ENCODE measurements at regions not wholly inside any gene's neighbourhood (a gene's known extent, or its start where the extent isn't known, plus 50 kb on each side); places are given as distances from the start of the nearest gene placed in this dataset.
"Not testable (repeated sequence)": the region's sequence is repeated elsewhere in the genome, so short reads cannot be mapped to it uniquely, and the experiment has no call there.

DNA sequence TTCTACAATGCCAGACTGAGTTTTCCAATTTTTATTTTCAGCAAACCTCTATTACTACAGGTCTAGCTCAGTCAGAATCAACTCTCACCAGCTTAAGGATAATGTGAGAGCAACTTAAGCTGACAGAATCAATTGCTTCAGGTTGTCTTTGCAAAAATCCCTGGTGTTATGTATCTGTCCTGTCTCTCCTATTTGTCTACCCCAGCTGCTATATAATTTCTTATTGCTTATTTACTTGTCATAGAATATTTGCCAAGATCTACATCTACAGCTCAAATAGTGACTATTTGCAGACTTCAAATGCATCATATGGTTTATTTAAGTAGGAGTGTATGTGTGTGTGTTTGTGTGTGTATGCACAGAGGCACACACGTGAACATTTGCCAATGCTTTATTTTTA lies 54.1 kb downstream of the FOXG1 start:
- no peak for DNase-seq

DNA sequence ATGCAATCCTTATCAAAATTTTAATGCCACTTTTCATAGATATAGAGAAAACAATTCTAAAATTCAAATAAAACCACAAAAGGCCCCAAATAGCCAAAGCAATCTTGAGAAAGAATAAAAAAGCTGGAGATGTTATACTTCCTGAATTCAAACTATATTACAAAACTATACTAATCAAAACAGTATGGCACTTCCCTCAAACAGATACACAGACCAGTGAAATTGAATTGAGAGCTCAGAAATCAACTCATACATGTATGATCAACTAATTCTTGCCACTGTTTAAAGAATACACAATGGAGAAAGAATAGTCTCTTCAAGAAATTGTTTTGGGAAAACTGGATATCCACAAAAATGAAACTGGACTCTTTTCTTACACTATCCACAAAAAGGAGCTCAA lies 55.4 kb downstream of the FOXG1 start:
- DNase-seq, result no peak

DNA sequence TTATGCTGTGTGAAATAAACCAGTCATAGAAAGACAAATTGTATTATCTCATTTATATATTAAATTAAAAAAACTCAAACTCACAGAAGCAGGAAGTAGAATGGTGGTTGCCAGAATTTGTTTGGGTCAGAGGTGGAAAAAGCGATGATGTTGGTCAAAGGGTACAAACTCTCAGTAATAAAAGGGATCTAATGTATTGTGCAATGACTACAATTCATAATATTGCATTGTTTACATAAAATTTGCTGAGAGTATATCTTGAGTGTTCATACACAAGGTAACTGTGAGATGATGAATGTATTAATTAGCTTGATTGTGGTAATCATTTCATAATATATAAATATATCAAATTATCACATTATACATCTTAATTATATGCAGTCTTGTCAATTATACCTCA lies 56.7 kb downstream of the FOXG1 start:
- no peak for DNase-seq

DNA sequence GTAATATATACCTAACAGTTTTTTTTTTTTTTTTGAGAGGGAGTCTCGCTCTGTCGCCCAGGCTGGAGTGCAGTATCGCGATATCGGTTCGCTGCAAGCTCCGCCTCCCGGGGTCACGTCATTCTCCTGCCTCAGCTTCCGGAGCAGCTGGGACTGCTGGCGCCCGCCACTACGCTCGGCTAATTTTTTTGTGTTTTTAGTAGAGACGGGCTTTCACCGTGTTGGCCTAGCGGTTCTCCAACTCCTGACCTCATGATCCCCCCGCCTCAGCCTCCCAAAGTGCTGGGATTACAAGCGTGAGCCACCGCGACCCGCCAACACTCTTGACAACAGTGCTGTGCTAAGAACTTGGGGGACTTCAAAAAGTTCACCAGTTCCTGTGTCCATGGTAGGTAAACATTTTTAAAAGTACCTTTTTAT lies 63.5 kb downstream of the FOXG1 start:
- DNase-seq, result no peak

- DNase-seq, result no peak
Observed at GRCh38 chr14:28831126-28831525, 64.5 kb downstream of the FOXG1 start.

GRCh38 chr14:28842569-28842968 lies 76.0 kb downstream of the FOXG1 start:
- DNase-seq, result not testable (repeated sequence)

DNA sequence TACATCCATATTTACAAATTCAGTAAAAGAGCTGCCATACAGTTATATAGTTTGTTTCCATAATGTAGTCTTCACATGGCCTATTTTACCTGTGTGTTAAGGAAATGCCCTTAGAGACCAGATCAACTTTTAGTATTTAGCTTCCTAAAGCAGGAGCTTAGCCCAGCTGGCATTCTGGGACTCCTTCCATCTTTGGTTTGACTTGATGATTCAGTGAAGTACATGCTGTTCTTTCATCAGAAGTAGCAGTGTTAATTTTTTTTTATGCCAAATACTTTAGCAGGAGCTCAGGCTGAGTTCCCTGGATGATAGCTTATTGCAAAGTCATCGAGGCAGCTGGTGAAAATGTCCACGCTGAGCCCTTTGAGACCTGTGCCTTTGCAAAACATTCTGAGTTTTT lies 101.0 kb downstream of the FOXG1 start:
- no peak for DNase-seq

GRCh38 chr14:28870033-28870564 lies 103.5 kb downstream of the FOXG1 start:
- no peak for DNase-seq

- DNase-seq, result no peak
Observed at GRCh38 chr14:28875934-28876571, 109.5 kb downstream of the FOXG1 start.

DNA sequence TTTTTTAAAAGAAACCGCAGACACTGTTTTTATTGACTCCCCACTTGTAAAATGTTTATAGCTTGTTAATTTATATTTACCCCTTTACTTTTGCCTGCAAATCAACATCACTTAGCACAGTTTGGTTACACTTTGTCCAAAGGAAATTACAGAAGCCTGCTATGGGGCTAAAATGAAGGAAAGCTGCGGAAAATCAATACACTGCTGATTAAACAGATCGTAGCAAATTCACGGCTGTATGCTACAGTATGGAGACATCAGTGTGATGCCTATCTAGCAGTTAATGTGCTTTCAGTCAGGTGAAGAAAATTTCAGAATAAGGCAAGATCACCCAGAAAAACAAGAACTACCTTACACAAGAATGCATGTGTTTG lies 110.0 kb downstream of the FOXG1 start:
- no peak for DNase-seq

DNA sequence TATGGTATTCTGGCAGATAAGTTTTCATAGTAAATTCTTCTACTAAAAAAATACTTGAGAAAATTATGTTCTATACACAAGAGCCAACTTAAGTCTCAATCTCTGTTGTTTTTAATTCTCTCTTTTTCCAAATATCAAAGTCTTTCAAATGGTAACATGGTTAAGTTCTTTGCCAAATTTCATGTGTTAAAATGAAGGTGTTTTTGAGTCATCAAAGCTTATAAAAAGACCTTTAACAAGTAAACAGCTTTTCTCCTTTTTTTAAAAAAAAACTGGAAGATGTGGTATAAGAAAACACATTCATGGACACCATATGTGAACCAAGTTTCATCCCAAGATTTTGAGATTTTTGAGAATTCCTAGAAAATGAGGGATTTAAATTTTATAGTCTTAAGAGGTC lies 111.3 kb downstream of the FOXG1 start:
- no peak for DNase-seq

DNA sequence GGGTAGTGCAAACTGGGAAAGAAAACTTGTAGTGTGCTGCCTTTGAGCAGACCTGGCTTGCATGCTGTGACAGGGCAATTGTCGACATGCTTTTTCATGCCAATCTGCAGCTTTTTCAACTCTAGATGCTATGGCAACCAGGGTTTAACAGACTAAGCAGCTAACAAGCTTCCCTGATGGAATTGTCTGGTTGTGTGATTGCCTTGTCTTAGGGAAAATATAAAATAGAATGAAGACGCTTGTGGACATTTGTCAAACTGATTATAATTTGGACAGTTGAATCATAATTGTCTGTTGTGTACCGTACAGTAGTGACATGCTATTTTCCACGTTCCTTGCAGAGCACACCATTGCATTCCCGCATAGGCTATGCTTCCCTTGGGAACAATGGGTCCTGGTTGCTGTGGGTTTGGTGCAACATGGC lies 113.0 kb downstream of the FOXG1 start:
- no peak for DNase-seq

DNA sequence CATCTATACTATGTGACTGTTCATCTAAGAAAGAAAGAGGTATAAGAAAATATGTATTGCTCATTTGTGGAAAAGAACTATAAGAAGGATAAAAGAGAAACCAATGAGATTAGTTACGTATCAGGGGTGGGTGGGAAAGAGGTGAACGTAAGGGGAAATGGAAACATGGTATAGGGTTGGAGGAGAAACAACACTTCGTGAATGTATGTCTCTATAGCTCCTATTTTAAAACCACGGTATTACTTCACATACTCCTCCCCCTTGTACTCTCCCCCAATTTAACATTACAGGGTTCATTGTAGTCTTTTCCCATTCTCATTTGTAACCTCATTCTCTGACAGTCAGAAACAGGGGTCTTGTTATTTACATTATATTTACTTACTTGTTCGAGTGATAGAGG lies 120.4 kb downstream of the FOXG1 start:
- DNase-seq, result no peak

GRCh38 chr14:28895389-28895788 lies 128.8 kb downstream of the FOXG1 start:
- DNase-seq, result no peak

GRCh38 chr14:28896337-28896736 lies 129.8 kb downstream of the FOXG1 start:
- DNase-seq, result no peak

DNA sequence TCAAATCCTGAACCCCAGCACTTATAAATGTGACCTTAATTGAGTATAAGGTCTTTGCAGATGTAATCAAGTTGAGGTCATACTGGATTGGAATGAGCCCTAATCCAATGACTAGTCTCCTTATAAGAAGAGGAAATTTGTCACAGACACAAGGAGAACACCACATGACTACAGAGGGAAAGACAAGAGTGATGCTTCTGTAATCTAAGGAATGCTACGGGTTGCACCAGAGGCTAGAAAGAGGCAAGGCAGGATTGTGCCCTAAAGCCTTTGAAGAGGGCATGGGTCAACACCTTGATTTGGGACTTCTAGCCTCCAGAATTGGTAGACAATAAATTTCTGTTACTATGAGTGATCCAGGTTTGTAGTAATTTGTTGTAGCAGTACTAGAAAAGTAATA lies 135.0 kb downstream of the FOXG1 start:
- DNase-seq, result no peak

GRCh38 chr14:28902930-28903329 lies 136.3 kb downstream of the FOXG1 start:
- no peak for DNase-seq

DNA sequence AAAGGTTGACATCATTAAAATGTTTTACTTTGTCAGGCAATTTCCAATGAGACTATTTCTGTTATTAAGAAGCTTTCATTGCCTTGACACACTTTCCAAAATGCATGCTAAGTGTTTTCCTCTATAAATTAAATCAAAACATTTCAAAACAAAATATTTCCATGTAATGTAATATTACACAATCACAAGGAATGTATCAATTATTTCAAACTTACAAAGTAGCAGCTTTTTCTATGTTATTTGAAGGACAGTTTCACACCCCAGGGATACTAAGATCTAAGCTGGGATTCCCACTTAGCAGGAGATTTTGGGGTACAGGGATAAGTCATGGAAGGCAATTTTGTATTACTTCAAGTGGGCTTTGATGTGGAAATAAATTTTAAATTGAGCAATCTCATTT lies 144.9 kb downstream of the FOXG1 start:
- no peak for DNase-seq

- DNase-seq, result no peak
Observed at GRCh38 chr14:28913056-28913455, 146.5 kb downstream of the FOXG1 start.

GRCh38 chr14:28926122-28926521 lies 159.5 kb downstream of the FOXG1 start:
- no peak for DNase-seq

DNA sequence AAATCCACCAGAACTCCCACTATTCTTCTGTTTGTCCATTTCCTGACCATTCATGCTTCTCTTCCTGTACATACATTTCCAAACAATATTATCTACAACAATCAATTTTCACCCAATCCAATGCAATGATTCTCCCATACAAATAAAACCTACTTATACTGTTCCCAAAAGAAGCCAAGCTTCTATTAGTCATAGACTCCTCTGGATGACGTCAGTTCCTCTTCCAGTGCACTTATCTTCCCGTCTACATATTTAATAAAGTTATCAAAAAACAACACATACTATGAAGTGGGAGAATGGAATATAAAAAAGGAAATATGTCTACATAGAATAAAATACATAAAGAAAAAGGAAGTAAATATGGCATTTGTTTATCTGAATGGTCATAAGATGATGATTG lies 165.4 kb downstream of the FOXG1 start:
- DNase-seq, result no peak

DNA sequence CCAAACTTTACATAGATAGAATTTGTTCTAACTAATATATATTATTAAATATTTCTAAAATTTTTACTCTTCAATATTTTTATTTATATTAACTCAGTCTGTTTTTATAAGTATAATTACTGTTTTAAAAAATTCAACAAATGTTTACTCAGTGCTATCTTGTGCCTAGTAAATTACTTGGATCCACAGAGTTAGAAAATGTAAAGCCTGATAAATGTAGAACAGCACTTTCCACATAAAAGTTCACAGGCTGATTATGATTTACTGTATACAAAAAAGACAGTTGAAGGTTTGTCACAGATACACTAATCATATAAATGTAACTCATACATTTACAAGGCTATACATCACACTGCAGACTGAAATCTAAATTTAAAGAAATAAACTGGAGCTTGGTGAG lies 170.0 kb downstream of the FOXG1 start:
- DNase-seq, result no peak

DNA sequence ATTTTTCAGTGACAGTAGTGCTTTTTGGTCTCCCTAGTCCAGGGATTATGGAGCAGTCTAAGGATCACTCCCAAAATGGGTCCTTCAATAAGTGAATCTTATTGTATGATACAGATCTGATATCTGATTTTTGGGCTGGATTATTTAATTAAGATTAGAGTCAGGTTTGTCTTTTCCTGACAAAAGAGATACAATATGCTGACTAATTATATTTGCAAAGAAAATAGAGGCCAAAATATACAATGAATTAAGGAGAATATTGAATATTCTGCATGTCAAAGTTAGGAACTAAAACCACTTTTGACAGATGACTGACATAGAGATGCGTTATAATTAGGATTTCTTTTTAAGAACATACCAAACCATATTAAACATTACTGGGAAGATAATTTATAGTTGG lies 175.2 kb downstream of the FOXG1 start:
- DNase-seq, result no peak

DNA sequence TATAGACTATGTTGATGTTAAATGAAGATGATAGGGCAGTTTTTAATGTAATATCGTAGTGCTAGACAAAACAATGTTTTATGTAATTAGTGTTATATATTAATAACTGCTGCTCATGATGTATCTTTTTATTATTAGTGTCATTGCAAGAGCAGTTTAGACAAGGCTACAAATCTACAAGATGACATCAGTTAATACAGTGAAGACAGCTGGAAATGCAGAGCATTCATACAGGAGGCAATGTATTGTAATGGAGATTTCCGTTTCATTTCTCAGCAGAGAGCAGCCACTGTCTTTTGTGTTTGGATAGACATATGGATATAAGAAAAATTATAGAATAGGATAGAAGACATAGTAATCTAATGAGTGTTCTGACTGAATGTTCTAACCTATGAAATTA lies 178.0 kb downstream of the FOXG1 start:
- DNase-seq, result no peak

DNA sequence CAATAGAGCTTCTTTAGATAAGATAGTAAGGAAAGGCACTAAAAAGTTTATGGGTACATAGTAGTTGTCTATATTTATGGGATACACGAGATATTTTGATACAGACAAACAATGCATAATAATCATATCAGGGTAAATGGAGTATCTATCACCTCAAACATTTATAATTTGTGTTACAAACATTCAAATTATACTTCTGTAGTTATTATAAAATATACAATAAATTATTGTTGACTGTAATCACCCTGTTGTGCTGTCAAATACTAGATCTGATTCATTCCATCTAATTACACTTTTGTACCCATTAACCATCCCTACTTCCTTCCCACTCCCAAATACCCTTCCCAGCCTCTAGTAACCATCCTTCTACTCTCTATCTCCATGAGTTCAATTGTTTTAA lies 179.7 kb downstream of the FOXG1 start:
- DNase-seq, result no peak

- DNase-seq, result no peak
Observed at GRCh38 chr14:28949503-28949902, 182.9 kb downstream of the FOXG1 start.

Data from MV-4-11 (cell line).